Stimulated activated CD8-positive, alpha-beta memory T cell treated with anti-CD3 and anti-CD28 coated beads, Interleukin-7, amount 100 ng/mL, for 48 hours (primary cell): ENCODE measurements at regions not wholly inside any gene's neighbourhood (a gene's known extent, or its start where the extent isn't known, plus 50 kb on each side); places are given as distances from the start of the nearest gene placed in this dataset.

Source experiments
- DNase-seq, 2 donors: peaks; one replicate each; pipeline ENCODE4 v3.0.0-alpha.2; 2020; ENCODE audit warnings: low read depth in 1 of 2; ENCODE audit errors: extremely low read depth in 1 of 2

DNA sequence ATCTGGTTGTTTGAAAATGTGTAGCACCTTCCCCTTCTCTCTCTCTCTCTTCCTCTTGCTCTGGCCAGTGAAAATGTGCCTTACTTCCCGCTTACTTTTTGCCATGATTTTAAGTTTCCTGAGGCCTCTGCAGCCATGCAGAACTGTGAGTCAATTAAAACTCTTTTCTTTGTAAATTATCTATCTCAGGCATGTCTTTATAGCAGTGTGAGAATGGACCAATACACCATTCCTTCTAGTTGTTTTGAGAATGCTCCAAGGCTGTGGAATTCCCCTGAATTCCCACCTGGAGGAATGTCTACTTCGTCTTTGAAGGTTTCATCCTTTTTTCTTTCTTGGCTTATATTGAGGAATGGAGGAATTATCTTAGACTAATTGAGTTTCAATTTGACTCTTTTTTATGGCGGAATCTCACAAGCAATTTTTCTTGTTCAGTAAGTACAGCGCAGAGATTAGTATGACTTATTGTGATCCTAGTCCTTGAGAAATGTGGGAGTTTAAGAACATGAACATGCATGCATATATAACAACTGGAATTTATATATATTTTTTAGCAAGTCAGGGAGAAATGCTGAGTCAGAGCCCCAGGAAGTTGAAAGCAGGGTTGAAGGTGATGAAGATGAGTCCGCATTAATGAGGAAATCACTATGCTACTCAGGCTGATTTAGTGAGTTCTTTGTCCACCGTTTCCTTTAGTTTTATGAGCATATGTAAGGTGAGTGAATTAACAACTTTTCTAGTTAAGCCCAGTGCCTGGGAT, 488.1 kb upstream of the ADAMTS16 start:
- no peak for DNase-seq

DNA sequence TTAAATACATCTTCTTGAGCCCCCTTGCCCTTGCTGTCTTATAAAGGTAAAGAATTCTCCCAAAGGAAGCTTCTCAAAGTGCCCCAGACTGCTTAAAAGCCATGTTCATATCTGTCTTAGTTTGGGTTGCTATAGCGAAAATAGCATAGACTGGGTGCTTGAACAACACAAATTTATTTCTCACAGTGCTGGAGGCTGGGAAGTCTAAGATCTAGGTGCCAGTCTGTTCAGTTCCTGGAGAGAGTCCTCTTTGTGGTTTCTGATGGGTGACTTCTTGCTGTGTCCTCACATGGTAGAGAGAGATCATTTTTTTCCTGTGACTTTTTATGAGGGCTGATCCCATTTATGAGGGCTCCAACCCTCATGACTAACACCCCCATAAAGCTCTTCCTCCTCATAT, 486.7 kb upstream of the ADAMTS16 start:
- DNase-seq, result no peak

DNA sequence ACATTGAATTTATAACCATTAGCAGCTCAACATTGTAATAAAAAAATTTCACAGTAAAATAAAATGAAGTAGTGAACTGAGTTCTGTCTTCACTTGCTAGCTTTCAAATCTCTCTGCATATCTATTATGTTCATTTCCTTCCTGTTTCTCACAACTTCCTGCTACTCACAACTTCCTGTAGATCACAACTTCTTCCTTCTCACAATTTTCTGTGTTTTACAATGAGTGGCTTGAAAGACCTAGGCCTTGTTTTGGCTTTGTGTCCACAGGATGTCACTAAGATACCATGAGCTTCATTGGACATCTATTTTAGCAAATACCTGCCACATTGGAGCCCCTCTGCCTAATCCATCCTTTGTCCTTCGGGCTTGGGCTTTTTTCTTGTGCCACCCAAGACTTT, 480.3 kb upstream of the ADAMTS16 start:
- DNase-seq, result no peak

DNA sequence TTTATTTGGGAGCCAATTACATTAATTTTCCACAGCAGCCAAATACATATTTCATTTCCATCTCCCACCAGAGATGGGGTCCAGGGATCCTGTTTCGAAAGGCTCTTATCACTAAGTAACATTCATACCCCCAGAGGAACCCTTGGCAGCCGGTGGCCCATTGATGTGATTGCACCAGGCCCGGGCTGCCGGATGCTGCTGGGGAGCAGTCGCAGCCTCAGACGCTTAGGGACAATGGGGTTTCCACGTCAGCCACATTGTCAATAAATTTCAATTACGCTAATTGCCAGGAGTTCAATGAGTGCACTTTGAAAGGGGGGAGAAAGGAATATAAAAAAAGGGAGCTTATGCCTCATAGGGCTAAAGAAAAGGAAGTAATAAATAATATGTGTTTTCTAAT, 478.8 kb upstream of the ADAMTS16 start:
- DNase-seq, result no peak

DNA sequence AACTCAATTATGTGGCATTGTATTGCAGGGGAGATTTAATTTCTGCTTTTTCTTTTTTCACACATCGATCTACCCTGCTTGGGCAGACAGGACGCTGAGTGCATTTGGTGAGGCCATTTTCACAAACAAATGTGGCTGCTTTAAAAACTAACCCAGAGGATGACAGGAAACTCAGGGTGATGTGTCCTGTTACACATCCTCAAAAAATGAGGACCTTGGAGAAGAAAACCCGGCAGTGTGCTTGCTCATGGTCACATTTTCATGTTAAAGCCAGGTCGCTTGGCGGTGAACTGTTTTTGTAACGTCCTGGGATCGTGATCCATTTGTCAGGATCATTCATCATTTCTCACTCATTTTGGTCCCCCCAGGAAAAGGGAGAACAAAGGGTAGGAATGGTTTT, 478.3 kb upstream of the ADAMTS16 start:
- no peak for DNase-seq

DNA sequence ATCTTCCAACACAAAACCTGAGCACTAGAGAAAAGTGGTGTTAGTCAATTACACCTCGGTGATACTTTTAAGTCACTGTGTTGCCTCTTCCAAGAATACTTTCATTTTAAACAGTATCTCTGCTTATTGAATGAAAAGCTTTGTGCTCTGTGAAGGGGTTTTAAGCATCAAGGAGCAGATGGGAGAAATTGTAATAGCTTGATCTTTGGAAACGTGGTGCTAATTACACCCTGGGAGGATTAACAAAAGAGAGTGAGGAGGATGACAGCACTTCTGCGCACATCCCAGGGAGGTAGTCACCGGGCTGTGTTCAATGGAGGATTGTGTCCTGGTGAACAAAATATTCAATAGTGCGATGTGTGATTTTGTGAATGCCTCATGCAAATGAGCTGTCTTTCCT, 477.4 kb upstream of the ADAMTS16 start:
- DNase-seq, result no peak

DNA sequence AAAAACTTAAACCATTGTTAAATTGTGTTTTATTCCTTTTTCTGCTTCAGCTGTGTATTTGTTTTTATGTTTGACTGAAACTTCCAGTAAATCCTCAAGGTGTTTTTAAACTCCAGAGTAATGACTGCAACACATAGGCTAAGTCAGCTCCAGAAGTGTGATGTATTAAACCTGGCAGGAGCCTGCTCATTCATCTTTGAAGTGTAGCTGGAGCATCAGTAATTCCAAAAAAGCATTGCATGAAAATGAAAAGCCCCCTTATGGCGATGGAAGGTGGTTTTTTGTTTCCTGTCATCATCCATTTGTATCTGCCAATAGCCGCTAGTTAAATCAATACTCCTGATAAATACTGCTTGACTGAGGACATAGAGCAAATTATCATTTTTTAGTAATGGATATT, 474.2 kb upstream of the ADAMTS16 start:
- DNase-seq, result no peak

DNA sequence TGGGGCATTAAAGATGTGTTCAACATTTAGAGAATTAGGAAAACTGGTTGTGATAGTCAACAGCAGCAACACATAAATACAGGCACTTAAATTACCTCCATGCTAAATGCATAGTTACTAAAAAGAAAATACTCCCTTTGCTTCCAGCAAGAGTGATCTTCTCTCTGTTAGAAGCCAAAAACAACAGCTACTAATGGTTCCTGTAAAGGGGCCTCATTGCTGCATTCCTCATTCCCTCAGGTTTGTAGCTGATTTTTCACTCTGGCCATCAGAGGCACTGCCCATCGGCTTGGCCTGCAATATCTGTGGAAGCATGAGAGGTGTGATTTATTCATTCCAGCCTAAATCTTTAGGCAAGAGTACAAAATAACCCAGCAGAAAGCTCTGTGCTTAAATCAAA, 466.0 kb upstream of the ADAMTS16 start:
- no peak for DNase-seq

DNA sequence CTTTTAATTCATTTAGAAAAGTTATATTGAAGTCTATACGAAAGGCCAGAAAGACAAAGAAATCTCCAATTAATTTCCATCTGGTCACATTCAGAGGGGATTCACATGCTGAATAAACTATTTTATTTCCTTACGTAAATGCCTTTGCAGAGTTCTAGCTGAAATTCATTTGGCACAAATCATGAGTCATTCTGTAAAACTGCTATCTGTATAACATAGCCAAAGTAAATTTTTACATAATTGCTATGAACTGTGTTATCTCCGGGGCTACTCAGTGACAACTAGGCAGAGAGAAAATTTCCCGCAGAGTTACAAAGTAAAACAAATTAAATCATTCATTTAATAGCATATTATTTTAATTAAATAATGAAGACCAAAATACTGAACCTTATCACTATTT, 463.2 kb upstream of the ADAMTS16 start:
- DNase-seq, result no peak

DNA sequence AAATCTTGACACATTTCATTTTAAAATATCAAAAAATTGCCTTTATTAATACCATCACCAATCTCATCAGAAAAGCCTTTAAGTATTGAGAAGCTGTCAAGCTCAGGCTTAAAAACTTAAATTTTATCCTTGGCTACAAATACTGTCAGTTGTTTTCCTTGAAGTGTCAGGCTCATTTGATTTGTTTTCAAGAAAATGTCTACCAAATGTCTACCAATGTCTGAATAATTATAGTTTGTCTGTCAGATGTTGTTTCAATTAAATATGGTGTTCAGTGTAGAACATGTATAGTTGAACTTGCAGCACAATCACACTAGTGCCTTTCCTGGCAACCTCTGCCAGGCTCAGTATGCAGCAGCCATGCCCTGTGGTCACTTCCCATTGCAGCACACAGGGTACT, 455.2 kb upstream of the ADAMTS16 start:
- DNase-seq, result no peak

DNA sequence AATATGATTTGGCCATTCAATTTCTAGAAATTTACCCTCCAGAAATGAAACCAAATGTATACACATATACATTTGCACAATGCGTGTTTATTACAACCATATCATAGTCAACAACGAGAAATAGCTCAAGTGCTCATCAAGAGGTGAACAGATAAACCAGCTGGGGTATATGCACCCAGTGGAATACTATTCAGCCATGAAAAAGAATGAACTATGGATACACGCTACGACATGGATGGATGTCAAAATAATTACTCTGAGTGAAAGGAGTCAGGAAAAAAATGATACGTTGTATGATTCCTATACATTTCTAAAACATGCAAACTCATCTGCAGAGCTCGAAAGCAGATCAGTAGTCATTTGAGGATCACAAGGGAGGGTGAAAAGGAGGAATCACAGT, 441.5 kb upstream of the ADAMTS16 start:
- no peak for DNase-seq

DNA sequence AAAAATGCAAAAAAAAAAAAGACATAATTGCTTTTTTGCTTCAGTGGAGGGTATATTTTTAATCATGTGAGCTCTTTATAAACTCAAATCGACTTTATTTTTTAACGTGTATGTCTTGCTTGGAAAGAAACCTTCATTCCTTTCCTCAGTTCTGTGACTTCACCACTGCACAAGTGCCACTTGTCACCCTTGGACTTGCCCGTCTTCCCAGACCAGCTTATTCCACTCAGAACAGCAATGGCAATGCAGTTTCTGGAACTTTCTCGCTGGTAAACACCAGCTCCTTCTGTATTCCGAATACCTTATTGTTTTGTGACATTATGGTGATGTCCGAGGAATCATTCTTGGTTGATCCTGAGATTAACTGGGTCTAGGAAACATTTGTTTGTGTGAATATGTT, 440.5 kb upstream of the ADAMTS16 start:
- no peak for DNase-seq

DNA sequence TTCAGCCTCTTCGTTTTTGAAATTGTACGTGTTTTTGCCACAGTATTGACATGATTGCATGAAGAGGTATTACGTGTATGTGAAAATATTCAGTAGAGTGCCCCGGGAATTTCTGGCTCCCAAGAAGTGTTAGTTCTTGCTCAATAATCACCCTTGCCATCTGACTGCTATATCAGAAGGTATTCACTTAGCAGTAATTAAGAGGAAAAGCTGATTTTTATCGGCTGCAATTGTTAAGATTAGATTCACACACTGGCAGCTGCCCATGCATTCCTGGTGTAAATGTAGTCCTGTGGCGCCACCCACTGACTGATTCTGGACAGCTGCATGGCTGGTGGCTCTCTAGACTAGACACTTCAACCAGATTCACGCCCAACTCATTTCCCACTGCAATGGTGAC, 440.1 kb upstream of the ADAMTS16 start:
- no peak for DNase-seq

DNA sequence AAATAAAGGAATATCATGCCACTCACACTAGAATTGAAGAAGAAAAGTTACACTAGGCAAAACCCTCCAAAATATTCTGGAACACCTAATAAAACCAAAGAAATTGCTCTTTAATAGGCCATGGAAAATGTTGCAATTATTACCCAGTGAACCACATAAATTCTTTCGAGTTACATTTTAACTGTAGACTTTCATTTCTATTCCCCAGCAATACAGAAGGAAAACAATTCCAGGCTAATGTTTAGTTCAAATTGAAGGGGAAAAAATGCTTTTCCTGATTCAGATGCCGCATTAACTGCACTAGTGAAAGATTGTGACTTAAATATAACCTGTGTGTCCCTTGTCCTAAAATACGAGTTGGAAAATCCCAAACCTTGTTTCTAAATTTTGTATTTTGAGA, 439.3 kb upstream of the ADAMTS16 start:
- no peak for DNase-seq

DNA sequence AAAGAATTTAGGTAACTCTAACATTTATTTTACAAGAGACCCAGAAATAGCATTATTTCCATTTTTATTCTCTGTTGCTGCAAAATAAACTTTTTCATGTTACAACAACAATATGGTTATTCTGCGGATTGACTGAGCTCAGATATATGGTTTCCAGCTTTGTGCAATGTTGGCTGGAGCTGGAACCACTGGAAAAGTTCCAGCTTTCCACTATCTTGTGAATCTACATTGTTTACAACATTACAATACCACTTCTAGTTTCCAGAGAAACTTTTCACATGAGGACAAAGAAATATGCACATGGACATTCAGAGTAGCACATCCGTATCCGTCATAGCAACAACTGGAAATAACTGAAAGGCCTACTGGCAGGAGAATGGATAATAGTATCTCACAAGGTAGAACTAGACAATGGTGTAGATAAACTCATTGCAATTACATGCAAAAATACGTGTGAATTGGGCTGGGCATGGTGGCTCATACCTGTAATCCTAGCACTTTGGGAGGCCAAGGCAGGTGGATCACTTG, 436.1 kb upstream of the ADAMTS16 start:
- no peak for DNase-seq

DNA sequence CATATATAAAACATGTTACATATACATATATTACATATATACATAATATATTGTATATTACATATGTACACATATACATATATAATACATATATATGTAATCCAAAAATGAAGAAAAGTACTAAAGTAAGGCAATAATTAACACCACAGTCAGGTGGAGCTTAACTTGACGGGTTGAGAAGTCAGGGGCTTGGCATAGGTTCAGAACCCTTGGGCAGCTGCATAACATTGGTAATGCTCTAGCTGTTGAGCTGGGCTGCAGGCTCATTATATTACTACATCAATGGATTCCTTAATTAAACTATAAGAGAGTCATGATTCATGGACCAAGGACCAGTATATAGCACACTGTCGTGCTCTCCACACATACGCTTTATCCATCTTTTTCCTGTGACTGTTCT, 435.2 kb upstream of the ADAMTS16 start:
- no peak for DNase-seq

DNA sequence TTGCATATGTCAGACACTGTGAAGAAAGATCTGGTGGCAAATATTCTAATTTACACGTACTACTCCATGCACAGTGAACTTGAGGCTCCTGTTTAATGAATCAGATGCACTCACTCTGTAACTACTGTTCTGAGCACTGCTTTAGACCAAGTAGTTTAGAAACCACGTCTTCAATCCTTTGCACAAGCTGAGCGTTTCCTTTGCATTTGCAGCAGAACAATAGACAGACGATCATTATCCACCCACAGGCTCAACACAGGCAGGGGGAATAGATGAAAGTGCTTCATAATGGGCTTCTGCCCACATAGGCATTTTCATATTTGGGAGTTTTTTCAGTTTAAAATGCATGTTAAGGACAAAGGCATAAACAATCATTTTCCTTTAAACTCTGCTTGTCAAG, 423.3 kb upstream of the ADAMTS16 start:
- DNase-seq, result no peak

DNA sequence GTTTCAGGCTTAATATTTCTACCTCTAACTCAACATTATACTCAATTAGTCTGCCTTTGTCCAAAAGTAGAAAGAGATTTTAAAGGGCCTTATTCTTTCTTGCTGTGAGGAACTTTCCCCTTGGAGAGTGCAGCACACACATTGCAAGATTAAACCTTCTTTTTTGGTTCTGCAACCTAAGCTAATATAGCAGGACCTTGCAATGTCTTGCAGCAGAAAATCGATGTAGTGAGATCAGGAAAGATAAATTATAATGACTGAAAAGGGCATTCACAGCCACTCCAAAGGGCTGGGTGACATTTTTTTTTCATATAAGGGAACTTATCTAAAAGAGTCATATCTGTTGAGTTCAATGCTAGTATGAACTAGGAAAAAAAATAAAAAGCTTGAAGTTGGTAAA, 422.7 kb upstream of the ADAMTS16 start:
- DNase-seq, result no peak

DNA sequence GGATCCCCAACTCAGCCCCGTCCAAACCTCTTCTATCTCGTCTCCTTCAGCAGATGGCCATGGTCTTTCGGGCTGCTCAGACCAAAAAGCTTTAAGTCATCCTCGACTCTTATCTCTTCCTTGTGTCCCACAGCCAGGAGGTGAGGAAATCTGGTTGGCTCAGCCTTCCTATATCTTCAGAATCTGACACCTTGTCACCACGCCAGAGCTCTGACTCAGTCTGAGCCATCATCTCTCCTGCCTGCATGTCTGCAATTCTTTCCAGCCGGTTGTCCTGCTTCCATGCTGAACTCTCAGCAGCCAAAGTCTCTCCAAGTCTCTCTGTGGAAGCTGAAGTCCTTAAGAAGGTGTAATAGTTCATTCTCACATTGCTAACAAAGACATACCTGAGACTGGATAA, 419.3 kb upstream of the ADAMTS16 start:
- no peak for DNase-seq

DNA sequence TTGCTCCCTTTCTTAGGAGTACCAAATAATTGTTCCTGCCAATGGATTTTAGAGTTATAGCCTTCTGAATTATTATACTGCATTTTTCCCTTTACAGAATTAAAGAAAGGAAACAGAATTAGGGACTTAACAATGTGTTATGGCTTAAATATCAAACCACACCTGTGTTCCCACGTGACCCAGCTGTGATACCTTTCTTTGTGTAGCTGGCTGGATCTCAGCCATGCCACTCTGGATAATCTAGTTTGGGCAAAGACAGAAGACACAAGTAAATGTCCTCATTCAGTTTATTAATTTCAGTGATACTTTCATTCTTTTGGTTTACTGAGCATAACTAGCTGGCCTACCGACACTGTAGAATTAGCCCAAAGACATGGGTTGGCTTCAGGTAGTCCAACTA, 417.2 kb upstream of the ADAMTS16 start:
- no peak for DNase-seq

DNA sequence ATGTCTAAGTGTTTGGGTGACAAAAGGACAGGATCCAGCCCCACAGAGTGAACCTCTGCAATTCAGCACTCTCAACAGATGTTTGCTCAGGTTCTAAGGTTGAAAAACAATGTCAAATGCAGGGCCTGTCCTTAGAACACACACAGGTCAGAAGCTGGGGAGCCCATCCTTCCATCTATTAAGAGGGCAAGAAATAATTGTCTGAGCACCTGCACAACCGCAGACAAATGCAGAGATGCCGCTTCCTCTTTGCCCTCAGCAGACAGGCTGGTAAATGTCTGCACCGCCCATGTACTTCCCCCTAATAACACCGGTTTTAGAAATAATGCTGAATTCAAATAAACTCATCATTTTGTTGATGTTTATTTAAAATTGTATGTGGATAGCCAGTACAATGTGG, 414.5 kb upstream of the ADAMTS16 start:
- no peak for DNase-seq

DNA sequence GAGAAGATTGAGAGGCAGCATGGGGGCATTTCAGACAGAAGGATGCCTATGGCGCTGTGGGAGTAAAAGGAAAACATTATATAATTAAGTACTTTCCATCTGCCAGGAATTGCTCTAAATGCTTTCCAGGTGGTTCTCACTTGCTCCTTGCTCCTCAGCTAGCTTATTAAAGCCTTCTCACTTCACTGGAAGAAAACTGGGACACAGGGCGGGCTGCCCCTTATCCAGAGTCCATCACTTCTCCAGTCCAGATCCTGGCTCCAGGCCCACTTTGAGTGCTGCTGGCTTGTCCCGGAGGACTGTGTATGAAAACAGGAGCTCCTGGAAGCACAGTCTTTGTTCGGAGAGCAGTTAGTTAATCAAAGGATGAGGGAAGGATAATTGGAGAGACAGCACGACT, 409.9 kb upstream of the ADAMTS16 start:
- no peak for DNase-seq

DNA sequence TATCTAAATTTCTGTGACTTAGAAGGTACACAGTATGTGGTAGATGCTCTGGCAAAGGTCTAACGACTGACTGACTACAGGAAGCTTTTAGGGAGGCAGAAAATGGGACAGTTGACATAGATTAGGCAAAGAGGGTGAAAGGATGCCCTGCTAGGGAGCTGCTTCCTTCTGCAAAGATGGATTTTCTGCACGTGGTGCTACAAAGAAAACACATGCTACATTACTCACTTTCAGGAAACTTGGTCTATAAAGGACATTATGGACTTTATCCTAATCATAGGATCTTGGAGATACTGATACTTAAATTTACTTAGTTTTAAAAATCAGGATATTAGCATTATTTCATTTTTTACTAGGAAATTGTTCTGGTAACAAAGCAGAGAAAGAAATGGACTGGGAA, 405.8 kb upstream of the ADAMTS16 start:
- no peak for DNase-seq
